IMR-90 (cell line): ENCODE measurements at regions not wholly inside any gene's neighbourhood (a gene's known extent, or its start where the extent isn't known, plus 50 kb on each side); places are given as distances from the start of the nearest gene placed in this dataset.

Source experiments
- ATAC-seq: fragments of 200-7000 bp; cut with Tn5 transposase; 2 replicates; pipeline ENCODE4 v1.9.1; 2020; ENCODE audit warnings: low read depth, mild to moderate bottlenecking, moderate library complexity
- BruUV-seq: library from RNA; stranded (reverse); fragments of 400-500 nt; replicated peaks from 2 replicates; lab custom pipeline; 2021; lab: Mats Ljungman, UMichigan
- CTCF ChIA-PET: fragments of 300-600 bp; formaldehyde crosslinking; extraction: SDS; loops from one replicate; lab custom pipeline; 2021; ENCODE audit warnings: antibody characterized with exemption; lab: Yijun Ruan, JAX
- POLR2A ChIA-PET: fragments of 300-600 bp; sonication (Branson Sonifier 250); formaldehyde crosslinking; loops from one replicate; lab custom pipeline; 2022; ENCODE audit warnings: antibody characterized with exemption; ENCODE audit not compliant: unreplicated experiment; lab: Charles Lee
- DNase-seq: peaks from one replicate; pipeline ENCODE4 v3.0.0; 2013
- H2AFZ ChIP-seq: replicated peaks from 2 replicates; pipeline ENCODE3; 2013; ENCODE audit warnings: low read length, mild to moderate bottlenecking; ENCODE audit not compliant: poor library complexity
- H2AK5ac ChIP-seq: 2 replicates; pipeline ENCODE4 v1.6.1; 2013; ENCODE audit warnings: low read depth, low read length, inconsistent platforms
- H2AK9ac ChIP-seq: replicated peaks from 2 replicates; pipeline ENCODE3; 2013; ENCODE audit warnings: mild to moderate bottlenecking, low read depth, low read length, moderate library complexity; ENCODE audit not compliant: poor library complexity
- H2BK120ac ChIP-seq: 2 replicates; pipeline ENCODE4 v1.6.1; 2013; ENCODE audit warnings: low read depth, low read length, inconsistent platforms
- H2BK15ac ChIP-seq: 3 replicates; pipeline ENCODE4 v1.6.1; 2013; ENCODE audit warnings: low read depth, low read length, inconsistent platforms
- H2BK20ac ChIP-seq: 2 replicates; pipeline ENCODE4 v1.6.1; 2013; ENCODE audit warnings: low read depth, mild to moderate bottlenecking, inconsistent platforms, low read length, moderate library complexity
- H2BK5ac ChIP-seq: 2 replicates; pipeline ENCODE4 v1.6.1; 2013; ENCODE audit warnings: mild to moderate bottlenecking, low read depth, low read length, inconsistent platforms; ENCODE audit not compliant: poor library complexity, severe bottlenecking
- H3K14ac ChIP-seq: replicated peaks from 2 replicates; pipeline ENCODE4 v1.6.1; 2013; ENCODE audit warnings: low read depth, low read length, inconsistent platforms
- H3K18ac ChIP-seq: 2 replicates; pipeline ENCODE4 v1.6.1; 2013; ENCODE audit warnings: low read depth, low read length, control low read depth
- H3K23ac ChIP-seq: 2 replicates; pipeline ENCODE4 v1.6.1; 2013; ENCODE audit warnings: low read depth, low read length, inconsistent platforms
- H3K27ac ChIP-seq: 2 replicates; pipeline ENCODE4 v1.5.1; 2013; ENCODE audit warnings: mild to moderate bottlenecking, control low read depth, low read length; ENCODE audit not compliant: insufficient read depth
- H3K27me3 ChIP-seq: 2 replicates; pipeline ENCODE4 v1.6.1; 2013; ENCODE audit warnings: low read length; ENCODE audit not compliant: control insufficient read depth, insufficient read depth
- H3K36me3 ChIP-seq: 2 replicates; pipeline ENCODE4 v1.6.1; 2013; ENCODE audit warnings: low read length, mixed read lengths; ENCODE audit not compliant: control insufficient read depth, insufficient read depth
- H3K4ac ChIP-seq: 2 replicates; pipeline ENCODE4 v1.6.1; 2013; ENCODE audit warnings: low read depth, low read length, inconsistent platforms
- H3K4me1 ChIP-seq: 2 replicates; pipeline ENCODE4 v1.6.1; 2013; ENCODE audit warnings: low read length, mixed read lengths; ENCODE audit not compliant: control insufficient read depth, insufficient read depth
- H3K4me2 ChIP-seq: 2 replicates; pipeline ENCODE4 v1.6.1; 2013; ENCODE audit warnings: low read depth, mild to moderate bottlenecking, control low read depth, low read length, moderate library complexity
- H3K4me3 ChIP-seq: 2 replicates; pipeline ENCODE4 v1.5.1; 2013; ENCODE audit warnings: low read depth, mild to moderate bottlenecking, control low read depth, low read length, moderate library complexity; ENCODE audit not compliant: insufficient read depth
- H3K56ac ChIP-seq: 2 replicates; pipeline ENCODE4 v1.6.1; 2013; ENCODE audit warnings: low read length, inconsistent platforms; ENCODE audit not compliant: insufficient read depth; ENCODE audit errors: extremely low read depth
- H3K79me1 ChIP-seq, 2 experiments: 2 replicates each; pipeline ENCODE4 v1.6.1; 2013; ENCODE audit warnings: low read length in 2 of 2, inconsistent platforms in 1 of 2, low read depth in 1 of 2
- H3K9ac ChIP-seq: 2 replicates; pipeline ENCODE4 v1.6.1; 2013; ENCODE audit warnings: low read depth, low read length, control low read depth
- H3K9me1 ChIP-seq: 2 replicates; pipeline ENCODE4 v1.6.1; 2013; ENCODE audit warnings: low read length, inconsistent platforms; ENCODE audit not compliant: insufficient read depth
- H3K9me3 ChIP-seq: 2 replicates; pipeline ENCODE4 v1.6.1; 2013; ENCODE audit warnings: low read length; ENCODE audit not compliant: control insufficient read depth, insufficient read depth
- H4K20me1 ChIP-seq: 2 replicates; pipeline ENCODE4 v1.6.1; 2013; ENCODE audit warnings: low read length, inconsistent platforms; ENCODE audit not compliant: insufficient read depth
- H4K5ac ChIP-seq: 2 replicates; pipeline ENCODE4 v1.6.1; 2013; ENCODE audit warnings: mild to moderate bottlenecking, low read depth, low read length, control low read depth
- H4K8ac ChIP-seq, 2 experiments: 2 replicates each; pipeline ENCODE4 v1.6.1; 2013; ENCODE audit warnings: low read depth in 2 of 2, low read length in 2 of 2, control low read depth in 1 of 2, inconsistent platforms in 1 of 2
- H4K91ac ChIP-seq: 2 replicates; pipeline ENCODE4 v1.6.1; 2013; ENCODE audit warnings: low read depth, low read length, inconsistent platforms; ENCODE audit not compliant: insufficient read depth
- CEBPB ChIP-seq: IDR thresholded peaks from 2 replicates; pipeline ENCODE4 v1.6.1; 2012; ENCODE audit warnings: low read depth, low read length, improper control_type of control experiment
- MAZ ChIP-seq: IDR thresholded peaks from 2 replicates; pipeline ENCODE4 v1.6.1; 2012; ENCODE audit warnings: low read depth, mild to moderate bottlenecking, low read length, improper control_type of control experiment, moderate library complexity, borderline replicate concordance
- POLR2A ChIP-seq: IDR thresholded peaks from 2 replicates; pipeline ENCODE4 v1.6.1; 2012; ENCODE audit warnings: mild to moderate bottlenecking, low read depth, low read length
- RCOR1 ChIP-seq: IDR thresholded peaks from 2 replicates; pipeline ENCODE4 v1.6.1; 2012; ENCODE audit warnings: mild to moderate bottlenecking, low read length, improper control_type of control experiment; ENCODE audit not compliant: insufficient replicate concordance
- WGBS, 2 experiments: methylation state at CpG; one replicate each; pipeline versions ENCODE4 v1.1.5 to v1.1.7; 2013; ENCODE audit warnings: missing lambda C conversion rate in 2 of 2; ENCODE audit not compliant: insufficient read length in 1 of 2; ENCODE audit errors: extremely low coverage in 2 of 2; 5-methylcytosine and 5-hydroxymethylcytosine counted together
- dilution Hi-C: fragments of 300-500 bp; cut with HindIII; formaldehyde crosslinking; loops from one replicate; pipeline ENCODE4 v1.14.3; 2018; ENCODE audit warnings: low sequenced_read_pairs; ENCODE audit not compliant: unreplicated experiment
- in situ Hi-C: fragments of 300-500 bp; cut with MboI; formaldehyde crosslinking; loops from 3 replicates; pipeline ENCODE4 v1.14.3; 2019; ENCODE audit warnings: low sequenced_read_pairs, inconsistent platforms, mixed read lengths
- intact Hi-C: fragments of 100-400 bp; cut with micrococcal nuclease; formaldehyde crosslinking; loops from 2 replicates; pipeline ENCODE4 v1.10.0; 2022
- TF ChIP-seq, protein P1 (sequence below): fragments of 150-350 bp; IDR thresholded peaks from 2 replicates; pipeline ENCODE4 v1.6.1; 2017; ENCODE audit warnings: mild to moderate bottlenecking, antibody characterized with exemption, low read length, low read depth

DNA sequence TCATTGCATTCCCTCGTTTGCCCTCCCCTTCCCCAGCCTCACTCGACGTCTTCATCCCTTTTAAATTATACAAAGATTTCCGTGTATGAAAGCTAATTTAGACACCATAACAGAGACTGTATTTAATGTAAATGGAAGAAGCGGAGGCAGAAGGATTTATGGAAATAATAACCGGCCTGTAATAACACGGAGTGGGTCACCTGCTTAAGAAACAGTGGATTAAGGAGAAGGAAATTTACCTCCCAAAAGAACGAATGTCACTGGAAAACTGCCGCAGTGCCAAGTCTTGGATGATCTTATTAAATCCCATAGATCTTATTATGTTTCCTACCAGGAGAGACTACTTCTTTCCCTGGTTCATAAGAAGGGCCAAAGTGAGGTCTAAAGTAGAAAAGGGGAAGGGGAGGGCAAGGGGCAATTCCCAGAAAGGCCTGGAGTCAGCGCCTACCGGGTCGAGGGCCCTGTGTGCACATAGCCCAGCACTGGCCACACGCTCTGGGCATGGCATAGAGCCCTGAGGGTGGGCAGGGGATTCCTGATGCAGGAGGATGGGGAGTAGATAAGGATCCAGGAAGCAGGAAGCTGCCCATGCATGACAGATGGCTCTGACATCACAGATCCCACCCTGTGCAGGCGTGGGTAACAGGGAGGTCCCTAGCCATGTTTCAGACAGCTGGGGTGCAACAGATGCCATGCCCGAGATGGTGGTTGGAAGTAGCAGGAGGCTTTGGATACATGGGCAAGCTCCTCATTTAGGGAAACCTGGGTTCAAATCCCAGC, 56.2 kb upstream of the RPL38 start:
- 81% methylated on average over 3 of the region's 15 CpGs; no CpG with 5 or more reads in 1 of the 2 experiments for WGBS, 2 experiments
- dilution Hi-C loops, result no loop called here
- H2BK15ac ChIP-seq, result no peak overlapping the region
- no peak overlapping the region for H2BK20ac ChIP-seq
- POLR2A ChIA-PET, result no interaction called here
- in situ Hi-C loops, result no loop called here
- H3K9me1 ChIP-seq, result no peaks in the 10 kb centered on the region
- no peak overlapping the region for H2AK9ac ChIP-seq
- H4K8ac ChIP-seq, result no peak overlapping the region
- no peaks in the 10 kb centered on the region for H3K4me1 ChIP-seq
- H4K5ac ChIP-seq, result no peak overlapping the region
- BruUV-seq, result no TSS peak
- H2AFZ ChIP-seq, result no peak overlapping the region
- CTCF ChIA-PET, result no interaction called here
- no peak overlapping the region for H2AK5ac ChIP-seq
- ATAC-seq (no peak), DNase-seq (no peak)
- no peak overlapping the region for H2BK5ac ChIP-seq
- no peak overlapping the region for H3K4ac ChIP-seq
- H3K18ac ChIP-seq, result no peak overlapping the region
- no peak overlapping the region for H3K23ac ChIP-seq
- no peaks in the 10 kb centered on the region for H3K36me3 ChIP-seq
- no peak overlapping the region for H3K4me2 ChIP-seq
- no peak overlapping the region for H2BK120ac ChIP-seq
- H3K79me1 ChIP-seq, result no peaks in the 10 kb centered on the region
- no peak overlapping the region for H3K4me3 ChIP-seq
- no peak overlapping the region for H3K14ac ChIP-seq
- intact Hi-C loops, result no loop called here
- H3K9ac ChIP-seq, result no peak overlapping the region
- no peak overlapping the region for H4K91ac ChIP-seq
- no peak for TF ChIP-seq CEBPB
- TF ChIP-seq, protein P1, sequence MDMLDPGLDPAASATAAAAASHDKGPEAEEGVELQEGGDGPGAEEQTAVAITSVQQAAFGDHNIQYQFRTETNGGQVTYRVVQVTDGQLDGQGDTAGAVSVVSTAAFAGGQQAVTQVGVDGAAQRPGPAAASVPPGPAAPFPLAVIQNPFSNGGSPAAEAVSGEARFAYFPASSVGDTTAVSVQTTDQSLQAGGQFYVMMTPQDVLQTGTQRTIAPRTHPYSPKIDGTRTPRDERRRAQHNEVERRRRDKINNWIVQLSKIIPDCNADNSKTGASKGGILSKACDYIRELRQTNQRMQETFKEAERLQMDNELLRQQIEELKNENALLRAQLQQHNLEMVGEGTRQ, result no peak
- TF ChIP-seq RCOR1, result no peak
- TF ChIP-seq MAZ, result no peak
- TF ChIP-seq POLR2A, result no peak
- peaks cover 32% of the 10 kb centered on the region for H3K9me3 ChIP-seq
- no peak overlapping the region for H3K27ac ChIP-seq
- H3K56ac ChIP-seq, result no peak overlapping the region
- no peaks in the 10 kb centered on the region for H4K20me1 ChIP-seq
- no peaks in the 10 kb centered on the region for H3K27me3 ChIP-seq
